Ovary (tissue), 7 donors: ENCODE measurements at regions not wholly inside any gene's neighbourhood (a gene's known extent, or its start where the extent isn't known, plus 50 kb on each side); places are given as distances from the start of the nearest gene placed in this dataset.

Experiments used
- DNase-seq, 5 donors: peaks; one replicate each; pipeline ENCODE4 v3.0.0-alpha.2; 2019 to 2020
- H3K27ac ChIP-seq, 2 donors: fragments of 200-600 bp; one replicate each; pipeline versions ENCODE4 v1.5.1 to v1.8.0; 2019 to 2022
- H3K27me3 ChIP-seq: fragments of 200-600 bp; one replicate; pipeline ENCODE4 v1.8.0; 2022
- H3K36me3 ChIP-seq: fragments of 200-600 bp; sonication (generic); one replicate; pipeline ENCODE4 v1.5.1; 2019
- H3K4me1 ChIP-seq: one replicate; pipeline ENCODE4 v1.8.1; 2013; ENCODE audit warnings: mild to moderate bottlenecking, moderate library complexity; ENCODE audit not compliant: insufficient read depth
- H3K4me3 ChIP-seq: fragments of 200-600 bp; sonication (generic); one replicate; pipeline ENCODE4 v1.5.1; 2017
- H3K9me3 ChIP-seq, 2 donors: fragments of 200-600 bp in 1 of 2; sonication (generic) in 1 of 2; one replicate each; pipeline versions ENCODE4 v1.5.1 to v1.8.1; 2013 to 2019; ENCODE audit warnings: mild to moderate bottlenecking in 1 of 2, moderate library complexity in 1 of 2
- CTCF ChIP-seq, 3 donors: fragments of 450-650 bp in 2 of 3; fragments of 200-600 bp in 1 of 3; IDR thresholded peaks; one replicate each; pipeline versions ENCODE4 v1.5.1 to v1.8.0; 2016 to 2022; ENCODE audit warnings: antibody characterized with exemption in 3 of 3, mild to moderate bottlenecking in 1 of 3
- EP300 ChIP-seq: sonication (generic); formaldehyde crosslinking; IDR thresholded peaks from one replicate; pipeline ENCODE4 v1.6.1; 2017; ENCODE audit warnings: antibody characterized with exemption
- POLR2A ChIP-seq: fragments of 450-650 bp; IDR thresholded peaks from one replicate; pipeline ENCODE4 v1.6.1; 2017; ENCODE audit warnings: antibody characterized with exemption, mild to moderate bottlenecking, moderate library complexity
- WGBS, 3 donors: extraction: QIAGEN DNeasy Blood & Tissue Kit in 1 of 3; methylation state at CpG; one replicate each; pipeline versions ENCODE4 v1.1.5 to v1.1.7; 2013 to 2017; 5-methylcytosine and 5-hydroxymethylcytosine counted together
- intact Hi-C, 4 donors: fragments of 100-400 bp; cut with DNase I; formaldehyde crosslinking; loops; one replicate each; pipeline versions ENCODE4 v1.11.0 to v1.15.1; 2022 to 2023
- donor health status: DM: no; HTN: no; CAD: no; lungs with moderate emphysema.
- donor health status: DM: no; HTN: no; CAD: no.
- donor health status: Bipolar disorder and iron deficiency.
- donor health status: DM: no; HTN: no; CAD: no.
- donor health status: DM: yes; HTN: yes; CAD: no.

- intact Hi-C loops = loop anchor here in 1 of 4 donors (5.0 kb wide), 1 partner anchor 1445 kb away; no protein-coding TSS in a partner anchor
- no peak overlapping the region for H3K27ac ChIP-seq
- 44 to 51% (median 45%) methylated on average over 6 of the region's 6 CpGs for WGBS, 3 donors
- no peak for DNase-seq
- no peak overlapping the region for H3K4me3 ChIP-seq
- H3K4me1 ChIP-seq = no peaks in the 10 kb centered on the region
- TF ChIP-seq POLR2A (no peak), EP300 (no peak), CTCF (IDR thresholded peaks at IDR 0.05) (no peak)
- H3K9me3 ChIP-seq = no peaks in the 10 kb centered on the region
- no peaks in the 10 kb centered on the region for H3K36me3 ChIP-seq
- no peaks in the 10 kb centered on the region for H3K27me3 ChIP-seq
Observed at GRCh38 chr13:104737713-104738112, 1671.5 kb upstream of the SLC10A2 start.

GRCh38 chr13:104733427-104733826 is 1667.2 kb upstream of the SLC10A2 start:
- H3K27ac ChIP-seq = no peak overlapping the region
- no peak for DNase-seq
- no peak overlapping the region for H3K4me3 ChIP-seq
- H3K27me3 ChIP-seq = no peaks in the 10 kb centered on the region
- no peaks in the 10 kb centered on the region for H3K36me3 ChIP-seq
- H3K4me1 ChIP-seq = no peaks in the 10 kb centered on the region
- H3K9me3 ChIP-seq = no peaks in the 10 kb centered on the region
- TF ChIP-seq EP300 = no peak
- no peak for TF ChIP-seq CTCF (IDR thresholded peaks at IDR 0.05)
- TF ChIP-seq POLR2A = no peak
- intact Hi-C loops = no loop called here
- 83 to 90% (median 87%) methylated on average over 1 of the region's 1 CpG for WGBS, 3 donors

GRCh38 chr13:104715111-104715510 is 1648.9 kb upstream of the SLC10A2 start:
- H3K36me3 ChIP-seq = no peaks in the 10 kb centered on the region
- H3K27ac ChIP-seq = no peak overlapping the region
- no peak overlapping the region for H3K4me3 ChIP-seq
- H3K27me3 ChIP-seq = no peaks in the 10 kb centered on the region
- DNase-seq = no peak
- no peaks in the 10 kb centered on the region for H3K9me3 ChIP-seq
- no peaks in the 10 kb centered on the region for H3K4me1 ChIP-seq
- TF ChIP-seq EP300 (no peak), CTCF (IDR thresholded peaks at IDR 0.05) (no peak)
- intact Hi-C loops = no loop called here

- WGBS, 3 donors = 89 to 95% (median 92%) methylated on average over 7 of the region's 7 CpGs
- DNase-seq = no peak
Observed at GRCh38 chr13:104705031-104705750, 1639.0 kb upstream of the SLC10A2 start.

More at GRCh38 chr13:104705031-104705750, 1639.0 kb upstream of the SLC10A2 start:
- no peaks in the 10 kb centered on the region for H3K27me3 ChIP-seq
- no peak for TF ChIP-seq POLR2A
- TF ChIP-seq EP300 = no peak
- TF ChIP-seq CTCF (IDR thresholded peaks at IDR 0.05) = no peak
- H3K36me3 ChIP-seq = no peaks in the 10 kb centered on the region
- H3K4me3 ChIP-seq = no peak overlapping the region
- H3K27ac ChIP-seq = no peak overlapping the region
- no peaks in the 10 kb centered on the region for H3K9me3 ChIP-seq
- intact Hi-C loops = no loop called here
- H3K4me1 ChIP-seq = no peaks in the 10 kb centered on the region
